Calu3 (cell line): ENCODE measurements at regions not wholly inside any gene's neighbourhood (a gene's known extent, or its start where the extent isn't known, plus 50 kb on each side); places are given as distances from the start of the nearest gene placed in this dataset.

Experiments used
- BruUV-seq: library from RNA; stranded (reverse); fragments of 400-500 nt; replicated peaks from 2 replicates; lab custom pipeline; 2021; lab: Mats Ljungman, UMichigan
- CTCF ChIA-PET: fragments of 300-600 bp; sonication (Branson Sonifier 250); formaldehyde crosslinking; loops from one replicate; lab custom pipeline; 2022; ENCODE audit warnings: antibody characterized with exemption; lab: Charles Lee
- DNase-seq: peaks from one replicate; pipeline ENCODE4 v3.0.0; 2022
- H3K27ac Mint-ChIP-seq: one replicate; pipeline ENCODE4 v1.8.0; 2022; ENCODE audit warnings: mixed read lengths; ENCODE audit not compliant: unreplicated experiment
- H3K27me3 Mint-ChIP-seq: one replicate; pipeline ENCODE4 v1.8.0; 2022; ENCODE audit warnings: mixed read lengths; ENCODE audit not compliant: unreplicated experiment
- H3K36me3 Mint-ChIP-seq: one replicate; pipeline ENCODE4 v1.8.0; 2022; ENCODE audit warnings: mild to moderate bottlenecking, moderate library complexity, mixed read lengths; ENCODE audit not compliant: insufficient read depth, unreplicated experiment
- H3K4me1 Mint-ChIP-seq: one replicate; pipeline ENCODE4 v1.8.0; 2022; ENCODE audit warnings: mild to moderate bottlenecking, low read depth, mixed read lengths; ENCODE audit not compliant: unreplicated experiment
- H3K4me3 Mint-ChIP-seq: one replicate; pipeline ENCODE4 v1.8.0; 2022; ENCODE audit warnings: mild to moderate bottlenecking, low read depth, moderate library complexity, mixed read lengths; ENCODE audit not compliant: unreplicated experiment
- H3K9me3 Mint-ChIP-seq: one replicate; pipeline ENCODE4 v1.8.0; 2022; ENCODE audit warnings: low read depth, mixed read lengths; ENCODE audit not compliant: unreplicated experiment
- CTCF ChIP-seq: fragments of 200-600 bp; IDR thresholded peaks from one replicate; pipeline ENCODE4 v1.8.0; 2022; ENCODE audit warnings: antibody characterized with exemption; ENCODE audit not compliant: unreplicated experiment
- intact Hi-C: fragments of 100-400 bp; cut with micrococcal nuclease; formaldehyde crosslinking; loops from one replicate; pipeline ENCODE4 v1.10.0; 2022; ENCODE audit not compliant: unreplicated experiment

GRCh38 chr6:44737829-44738528 is 350.5 kb downstream of the CDC5L start:
- H3K27ac Mint-ChIP-seq: no peak overlapping the region
- no peaks in the 10 kb centered on the region for H3K36me3 Mint-ChIP-seq
- no peak overlapping the region for H3K4me3 Mint-ChIP-seq
- DNase-seq: no peak
- CTCF ChIA-PET: no interaction called here
- H3K4me1 Mint-ChIP-seq: no peaks in the 10 kb centered on the region
- BruUV-seq: no TSS peak
- H3K27me3 Mint-ChIP-seq: peaks cover 66% of the 10 kb centered on the region
- TF ChIP-seq CTCF: no peak
- intact Hi-C loops: no loop called here
- no peaks in the 10 kb centered on the region for H3K9me3 Mint-ChIP-seq

GRCh38 chr6:44738601-44739146 is 351.2 kb downstream of the CDC5L start:
- intact Hi-C loops: no loop called here
- H3K27me3 Mint-ChIP-seq: peaks cover 66% of the 10 kb centered on the region
- CTCF ChIA-PET: no interaction called here
- H3K4me3 Mint-ChIP-seq: no peak overlapping the region
- no peaks in the 10 kb centered on the region for H3K36me3 Mint-ChIP-seq
- TF ChIP-seq CTCF: no peak
- no peak for DNase-seq
- no TSS peak for BruUV-seq
- H3K27ac Mint-ChIP-seq: no peak overlapping the region
- H3K4me1 Mint-ChIP-seq: no peaks in the 10 kb centered on the region
- H3K9me3 Mint-ChIP-seq: no peaks in the 10 kb centered on the region

DNA sequence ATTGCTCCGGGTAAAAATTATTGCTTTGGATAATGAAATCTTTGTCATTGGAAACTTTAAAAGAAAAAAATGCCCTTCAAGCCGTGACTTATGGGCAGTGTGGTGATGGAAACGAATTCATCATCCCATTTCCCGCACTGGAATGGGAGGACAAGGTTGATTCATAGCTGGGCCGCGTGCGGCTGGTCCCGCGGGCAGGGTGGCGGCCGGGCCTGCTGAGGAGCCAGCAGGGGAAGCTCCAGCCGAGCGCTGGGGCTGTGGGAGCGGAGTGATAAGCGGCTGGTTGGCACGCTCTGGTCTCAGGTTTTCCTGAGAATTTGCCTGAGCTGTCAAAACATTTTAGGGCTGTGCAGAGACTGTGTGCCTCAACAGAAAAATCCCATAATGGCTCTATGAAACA is 351.7 kb downstream of the CDC5L start:
- intact Hi-C loops: no loop called here
- no TSS peak for BruUV-seq
- no peak overlapping the region for H3K4me3 Mint-ChIP-seq
- H3K4me1 Mint-ChIP-seq: no peaks in the 10 kb centered on the region
- CTCF ChIA-PET: no interaction called here
- no peak for DNase-seq
- H3K9me3 Mint-ChIP-seq: no peaks in the 10 kb centered on the region
- H3K27ac Mint-ChIP-seq: no peak overlapping the region
- peaks cover 66% of the 10 kb centered on the region for H3K27me3 Mint-ChIP-seq
- no peak for TF ChIP-seq CTCF
- no peaks in the 10 kb centered on the region for H3K36me3 Mint-ChIP-seq

- BruUV-seq: no TSS peak
- H3K36me3 Mint-ChIP-seq: no peaks in the 10 kb centered on the region
- no peaks in the 10 kb centered on the region for H3K4me1 Mint-ChIP-seq
- H3K9me3 Mint-ChIP-seq: no peaks in the 10 kb centered on the region
- no peak for TF ChIP-seq CTCF
- peaks cover 55% of the 10 kb centered on the region for H3K27me3 Mint-ChIP-seq
- CTCF ChIA-PET: no interaction called here
- intact Hi-C loops: no loop called here
- H3K27ac Mint-ChIP-seq: no peak overlapping the region
- no peak for DNase-seq
- no peak overlapping the region for H3K4me3 Mint-ChIP-seq
Measured at GRCh38 chr6:44740566-44741120, 353.1 kb downstream of the CDC5L start.
